ENCODE measurements at regions not wholly inside any gene's neighbourhood (a gene's known extent, or its start where the extent isn't known, plus 50 kb on each side); places are given as distances from the start of the nearest gene placed in this dataset.
"Not testable (repeated sequence)": the region's sequence is repeated elsewhere in the genome, so short reads cannot be mapped to it uniquely, and the experiment has no call there.

GRCh38 chr11:110862407-110862806 is 150.2 kb upstream of the ARHGAP20 start:
- no peak for DNase-seq

- no peak for DNase-seq
These were observed 148.2 kb upstream of the ARHGAP20 start for GRCh38 chr11:110860461-110860860.

- no peak for DNase-seq
These were observed 147.8 kb upstream of the ARHGAP20 start for GRCh38 chr11:110859998-110860397.

GRCh38 chr11:110859240-110859840 is 147.1 kb upstream of the ARHGAP20 start:
- DNase-seq = no peak

GRCh38 chr11:110858547-110858921 is 146.3 kb upstream of the ARHGAP20 start:
- no peak for DNase-seq

GRCh38 chr11:110857892-110858546 is 145.8 kb upstream of the ARHGAP20 start:
- no peak for DNase-seq

- DNase-seq = no peak
These were observed 145.0 kb upstream of the ARHGAP20 start for GRCh38 chr11:110856996-110857812.

- no peak for DNase-seq
These were observed 144.1 kb upstream of the ARHGAP20 start for GRCh38 chr11:110856340-110856739.

- no peak for DNase-seq
These were observed 143.0 kb upstream of the ARHGAP20 start for GRCh38 chr11:110855191-110855590.

GRCh38 chr11:110852921-110853490 is 140.8 kb upstream of the ARHGAP20 start:
- DNase-seq = no peak

GRCh38 chr11:110850846-110851245 is 138.6 kb upstream of the ARHGAP20 start:
- DNase-seq = no peak

GRCh38 chr11:110843053-110843452 is 130.8 kb upstream of the ARHGAP20 start:
- DNase-seq = not testable (repeated sequence)

- DNase-seq = no peak
These were observed 126.6 kb upstream of the ARHGAP20 start for GRCh38 chr11:110838808-110839207.

GRCh38 chr11:110837603-110838002 is 125.4 kb upstream of the ARHGAP20 start:
- DNase-seq = no peak

- no peak for DNase-seq
These were observed 122.9 kb upstream of the ARHGAP20 start for GRCh38 chr11:110835106-110835505.

- no peak for DNase-seq
These were observed 120.8 kb upstream of the ARHGAP20 start for GRCh38 chr11:110833033-110833484.

GRCh38 chr11:110832539-110832938 is 120.3 kb upstream of the ARHGAP20 start:
- DNase-seq = no peak

- DNase-seq = no peak
These were observed 119.8 kb upstream of the ARHGAP20 start for GRCh38 chr11:110832080-110832479.

- no peak for DNase-seq
These were observed 118.5 kb upstream of the ARHGAP20 start for GRCh38 chr11:110830747-110831146.

- no peak for DNase-seq
These were observed 118.1 kb upstream of the ARHGAP20 start for GRCh38 chr11:110830344-110830743.

- DNase-seq = no peak
These were observed 117.6 kb upstream of the ARHGAP20 start for GRCh38 chr11:110829873-110830272.

GRCh38 chr11:110828086-110828485 is 115.8 kb upstream of the ARHGAP20 start:
- no peak for DNase-seq

- DNase-seq = no peak
These were observed 115.0 kb upstream of the ARHGAP20 start for GRCh38 chr11:110827276-110827675.
